ENCODE measurements at regions not wholly inside any gene's neighbourhood (a gene's known extent, or its start where the extent isn't known, plus 50 kb on each side); places are given as distances from the start of the nearest gene placed in this dataset.
A peak's percentile ranks its signal among the peaks of the same experiment; 100 is the strongest.

GRCh38 chr14:97445367-97445766 is 648.2 kb downstream of the VRK1 start:
- Histone ChIP-seq H3K9me3 (ENCODE audit: low read length) (no peaks in the 10 kb centered on the region), H2AFZ (ENCODE audit: low read depth, low read length) (no peak overlapping the region), H3K4me3 (ENCODE audit: low read length) (no peak overlapping the region), H3K27me3 (ENCODE audit: insufficient read depth, low read length) (no peaks in the 10 kb centered on the region), H3K36me3 (ENCODE audit: insufficient read depth, low read length) (no peaks in the 10 kb centered on the region), H3K4me1 (ENCODE audit: insufficient read depth, low read length) (no peaks in the 10 kb centered on the region)

GRCh38 chr14:97446087-97446486 is 648.9 kb downstream of the VRK1 start:
- H2AFZ ChIP-seq (ENCODE audit: low read depth, low read length), result no peak overlapping the region
- H3K27me3 ChIP-seq (ENCODE audit: insufficient read depth, low read length), result no peaks in the 10 kb centered on the region
- H3K4me3 ChIP-seq (ENCODE audit: low read length), result no peak overlapping the region
- no peaks in the 10 kb centered on the region for H3K9me3 ChIP-seq (ENCODE audit: low read length)
- no peaks in the 10 kb centered on the region for H3K36me3 ChIP-seq (ENCODE audit: insufficient read depth, low read length)
- H3K4me1 ChIP-seq (ENCODE audit: insufficient read depth, low read length), result no peaks in the 10 kb centered on the region

- H3K9me3 ChIP-seq (ENCODE audit: low read length), result no peaks in the 10 kb centered on the region
- no peak overlapping the region for H3K4me3 ChIP-seq (ENCODE audit: low read length)
- H3K27me3 ChIP-seq (ENCODE audit: insufficient read depth, low read length), result no peaks in the 10 kb centered on the region
- H3K36me3 ChIP-seq (ENCODE audit: insufficient read depth, low read length), result no peaks in the 10 kb centered on the region
- no peak overlapping the region for H2AFZ ChIP-seq (ENCODE audit: low read depth, low read length)
- H3K4me1 ChIP-seq (ENCODE audit: insufficient read depth, low read length), result no peaks in the 10 kb centered on the region
These were observed 655.1 kb downstream of the VRK1 start for GRCh38 chr14:97452314-97452713.

GRCh38 chr14:97453991-97454390 is 656.8 kb downstream of the VRK1 start:
- Histone ChIP-seq H3K27me3 (ENCODE audit: insufficient read depth, low read length) (peaks cover 5% of the 10 kb centered on the region), H2AFZ (ENCODE audit: low read depth, low read length) (no peak overlapping the region), H3K4me1 (ENCODE audit: insufficient read depth, low read length) (no peaks in the 10 kb centered on the region), H3K9me3 (ENCODE audit: low read length) (no peaks in the 10 kb centered on the region), H3K4me3 (ENCODE audit: low read length) (no peak overlapping the region), H3K36me3 (ENCODE audit: insufficient read depth, low read length) (no peaks in the 10 kb centered on the region)

- Histone ChIP-seq H3K9me3 (ENCODE audit: low read length) (no peaks in the 10 kb centered on the region), H3K27me3 (ENCODE audit: insufficient read depth, low read length) (peaks cover 5% of the 10 kb centered on the region), H3K4me1 (ENCODE audit: insufficient read depth, low read length) (no peaks in the 10 kb centered on the region), H2AFZ (ENCODE audit: low read depth, low read length) (no peak overlapping the region), H3K4me3 (ENCODE audit: low read length) (no peak overlapping the region), H3K36me3 (ENCODE audit: insufficient read depth, low read length) (no peaks in the 10 kb centered on the region)
These were observed 659.3 kb downstream of the VRK1 start for GRCh38 chr14:97456462-97456861.

- H3K27me3 ChIP-seq (ENCODE audit: insufficient read depth, low read length), result peaks cover 5% of the 10 kb centered on the region
- no peaks in the 10 kb centered on the region for H3K9me3 ChIP-seq (ENCODE audit: low read length)
- no peaks in the 10 kb centered on the region for H3K4me1 ChIP-seq (ENCODE audit: insufficient read depth, low read length)
- no peak overlapping the region for H3K4me3 ChIP-seq (ENCODE audit: low read length)
- H3K36me3 ChIP-seq (ENCODE audit: insufficient read depth, low read length), result no peaks in the 10 kb centered on the region
- no peak overlapping the region for H2AFZ ChIP-seq (ENCODE audit: low read depth, low read length)
These were observed 659.8 kb downstream of the VRK1 start for GRCh38 chr14:97456958-97457357.

GRCh38 chr14:97457575-97458085 is 660.4 kb downstream of the VRK1 start:
- peaks cover 5% of the 10 kb centered on the region for H3K27me3 ChIP-seq (ENCODE audit: insufficient read depth, low read length)
- H2AFZ ChIP-seq (ENCODE audit: low read depth, low read length), result no peak overlapping the region
- H3K4me1 ChIP-seq (ENCODE audit: insufficient read depth, low read length), result no peaks in the 10 kb centered on the region
- H3K36me3 ChIP-seq (ENCODE audit: insufficient read depth, low read length), result no peaks in the 10 kb centered on the region
- no peak overlapping the region for H3K4me3 ChIP-seq (ENCODE audit: low read length)
- H3K9me3 ChIP-seq (ENCODE audit: low read length), result no peaks in the 10 kb centered on the region

- H3K9me3 ChIP-seq (ENCODE audit: low read length), result no peaks in the 10 kb centered on the region
- peak overlapping the region; percentile 26 for H2AFZ ChIP-seq (ENCODE audit: low read depth, low read length)
- H3K36me3 ChIP-seq (ENCODE audit: insufficient read depth, low read length), result no peaks in the 10 kb centered on the region
- no peak overlapping the region for H3K4me3 ChIP-seq (ENCODE audit: low read length)
- H3K27me3 ChIP-seq (ENCODE audit: insufficient read depth, low read length), result peaks cover 5% of the 10 kb centered on the region
- no peaks in the 10 kb centered on the region for H3K4me1 ChIP-seq (ENCODE audit: insufficient read depth, low read length)
These were observed 661.1 kb downstream of the VRK1 start for GRCh38 chr14:97458255-97458654.

- H2AFZ ChIP-seq (ENCODE audit: low read depth, low read length), result peak overlapping the region; percentile 26
- no peak overlapping the region for H3K4me3 ChIP-seq (ENCODE audit: low read length)
- H3K4me1 ChIP-seq (ENCODE audit: insufficient read depth, low read length), result no peaks in the 10 kb centered on the region
- no peaks in the 10 kb centered on the region for H3K9me3 ChIP-seq (ENCODE audit: low read length)
- no peaks in the 10 kb centered on the region for H3K36me3 ChIP-seq (ENCODE audit: insufficient read depth, low read length)
- peaks cover 5% of the 10 kb centered on the region for H3K27me3 ChIP-seq (ENCODE audit: insufficient read depth, low read length)
These were observed 661.7 kb downstream of the VRK1 start for GRCh38 chr14:97458661-97459579.

- Histone ChIP-seq H3K4me3 (ENCODE audit: low read length) (no peak overlapping the region), H3K4me1 (ENCODE audit: insufficient read depth, low read length) (no peaks in the 10 kb centered on the region), H3K9me3 (ENCODE audit: low read length) (no peaks in the 10 kb centered on the region), H3K27me3 (ENCODE audit: insufficient read depth, low read length) (peaks cover 5% of the 10 kb centered on the region), H2AFZ (ENCODE audit: low read depth, low read length) (no peak overlapping the region), H3K36me3 (ENCODE audit: insufficient read depth, low read length) (no peaks in the 10 kb centered on the region)
These were observed 664.9 kb downstream of the VRK1 start for GRCh38 chr14:97462081-97462480.

GRCh38 chr14:97468220-97468619 is 671.0 kb downstream of the VRK1 start:
- no peak overlapping the region for H3K4me3 ChIP-seq (ENCODE audit: low read length)
- no peak overlapping the region for H2AFZ ChIP-seq (ENCODE audit: low read depth, low read length)
- H3K27me3 ChIP-seq (ENCODE audit: insufficient read depth, low read length), result no peaks in the 10 kb centered on the region
- no peaks in the 10 kb centered on the region for H3K4me1 ChIP-seq (ENCODE audit: insufficient read depth, low read length)
- H3K36me3 ChIP-seq (ENCODE audit: insufficient read depth, low read length), result no peaks in the 10 kb centered on the region
- no peaks in the 10 kb centered on the region for H3K9me3 ChIP-seq (ENCODE audit: low read length)

GRCh38 chr14:97477353-97477752 is 680.2 kb downstream of the VRK1 start:
- Histone ChIP-seq H3K27me3 (ENCODE audit: insufficient read depth, low read length) (no peaks in the 10 kb centered on the region), H3K4me1 (ENCODE audit: insufficient read depth, low read length) (no peaks in the 10 kb centered on the region), H3K4me3 (ENCODE audit: low read length) (no peak overlapping the region), H3K9me3 (ENCODE audit: low read length) (no peaks in the 10 kb centered on the region), H3K36me3 (ENCODE audit: insufficient read depth, low read length) (no peaks in the 10 kb centered on the region), H2AFZ (ENCODE audit: low read depth, low read length) (no peak overlapping the region)

- H3K27me3 ChIP-seq (ENCODE audit: insufficient read depth, low read length), result no peaks in the 10 kb centered on the region
- no peaks in the 10 kb centered on the region for H3K9me3 ChIP-seq (ENCODE audit: low read length)
- no peaks in the 10 kb centered on the region for H3K4me1 ChIP-seq (ENCODE audit: insufficient read depth, low read length)
- H3K36me3 ChIP-seq (ENCODE audit: insufficient read depth, low read length), result no peaks in the 10 kb centered on the region
- H3K4me3 ChIP-seq (ENCODE audit: low read length), result no peak overlapping the region
- H2AFZ ChIP-seq (ENCODE audit: low read depth, low read length), result no peak overlapping the region
These were observed 688.0 kb downstream of the VRK1 start for GRCh38 chr14:97485201-97485600.

Data from neuron (in vitro differentiated cells).